Body of pancreas (tissue), 4 donors: ENCODE measurements at regions not wholly inside any gene's neighbourhood (a gene's known extent, or its start where the extent isn't known, plus 50 kb on each side); places are given as distances from the start of the nearest gene placed in this dataset.

Source experiments
- ATAC-seq: fragments of 150-250 bp; one replicate; pipeline ENCODE4 v1.9.1; 2016
- DNase-seq, 4 donors: peaks; one replicate each; pipeline ENCODE4 v3.0.0-alpha.2; 2019
- H3K27ac ChIP-seq, 4 donors: fragments of 200-600 bp; sonication (generic); 1 replicate in 3 of 4; 2 replicates in 1 of 4; pipeline versions ENCODE4 v1.5.1 to v1.6.1; 2016 to 2019; ENCODE audit warnings: mild to moderate bottlenecking in 1 of 4, mixed read lengths in 1 of 4, moderate library complexity in 1 of 4
- H3K27me3 ChIP-seq, 2 donors: fragments of 200-600 bp; sonication (generic); one replicate each; pipeline ENCODE4 v1.6.0; 2016; ENCODE audit warnings: mild to moderate bottlenecking in 1 of 2
- H3K36me3 ChIP-seq, 2 donors: fragments of 200-600 bp; sonication (generic); replicated peaks in 1 of 2; 2 replicates each; pipeline ENCODE4 v1.5.1; 2016; ENCODE audit warnings: low read depth in 2 of 2; ENCODE audit not compliant: insufficient read depth in 1 of 2
- H3K4me1 ChIP-seq: fragments of 200-600 bp; sonication (generic); one replicate; pipeline ENCODE4 v1.6.0; 2016
- H3K4me3 ChIP-seq, 2 donors: fragments of 200-600 bp; sonication (generic); 1 replicate in 1 of 2; 2 replicates in 1 of 2; pipeline ENCODE4 v1.5.1; 2016 to 2019
- H3K9me3 ChIP-seq, 3 donors: fragments of 200-600 bp; sonication (generic); 1 replicate in 2 of 3; 2 replicates in 1 of 3; pipeline ENCODE4 v1.5.1; 2016
- POLR2A ChIP-seq, 3 donors: fragments of 450-650 bp; IDR thresholded peaks; one replicate each; pipeline ENCODE4 v1.6.1; 2016; ENCODE audit warnings: antibody characterized with exemption in 3 of 3, mild to moderate bottlenecking in 2 of 3
- WGBS, 2 donors: methylation state at CpG; one replicate each; pipeline ENCODE4 v1.1.5; 2017; 5-methylcytosine and 5-hydroxymethylcytosine counted together
- intact Hi-C: fragments of 100-400 bp; cut with DNase I; formaldehyde crosslinking; loops from one replicate; pipeline ENCODE4 v1.15.1; 2023
- TF ChIP-seq, protein P1 (sequence below), 7 experiments: fragments of 450-650 bp in 4 of 7; fragments of 200-600 bp in 3 of 7; sonication (generic) in 3 of 7; IDR thresholded peaks; one replicate each; pipeline ENCODE4 v1.5.1; 2016 to 2019; ENCODE audit warnings: antibody characterized with exemption in 7 of 7

- 50 to 53% methylated on average over 1 of the region's 1 CpG for WGBS, 2 donors
These were observed 65.7 kb downstream of the SLITRK5 start for GRCh38 chr13:87736849-87737385.

DNA sequence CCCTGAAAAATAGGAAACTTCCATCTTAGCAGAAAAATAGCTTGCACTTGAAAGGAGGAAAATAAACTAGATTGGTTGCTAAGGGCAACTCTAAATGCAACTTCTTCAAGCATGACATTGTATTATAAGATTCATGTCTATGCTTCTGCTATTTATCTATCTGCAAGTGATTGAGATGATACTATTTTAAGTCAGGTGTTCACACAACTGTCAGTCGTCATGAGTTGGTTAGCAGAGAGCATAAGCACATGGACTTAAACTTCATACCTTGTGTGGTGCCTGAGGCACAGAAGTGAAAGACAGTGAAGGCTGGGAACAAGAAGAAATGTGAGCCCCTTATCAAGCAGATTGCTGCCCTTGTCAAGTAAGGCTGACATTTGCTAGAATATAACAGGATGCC is 82.9 kb downstream of the SLITRK5 start:
- intact Hi-C loops: no loop called here
- Histone ChIP-seq H3K4me1 (no peaks in the 10 kb centered on the region), H3K4me3 (no peak overlapping the region), H3K27me3 (no peaks in the 10 kb centered on the region), H3K9me3 (no peaks in the 10 kb centered on the region), H3K27ac (no peak overlapping the region), H3K36me3 (no peaks in the 10 kb centered on the region)
- DNase-seq (no peak), ATAC-seq (no peak)
- 38 to 39% methylated on average over 1 of the region's 1 CpG for WGBS, 2 donors
- no peak for TF ChIP-seq POLR2A (IDR thresholded peaks at IDR 0.05)
- TF ChIP-seq, protein P1, sequence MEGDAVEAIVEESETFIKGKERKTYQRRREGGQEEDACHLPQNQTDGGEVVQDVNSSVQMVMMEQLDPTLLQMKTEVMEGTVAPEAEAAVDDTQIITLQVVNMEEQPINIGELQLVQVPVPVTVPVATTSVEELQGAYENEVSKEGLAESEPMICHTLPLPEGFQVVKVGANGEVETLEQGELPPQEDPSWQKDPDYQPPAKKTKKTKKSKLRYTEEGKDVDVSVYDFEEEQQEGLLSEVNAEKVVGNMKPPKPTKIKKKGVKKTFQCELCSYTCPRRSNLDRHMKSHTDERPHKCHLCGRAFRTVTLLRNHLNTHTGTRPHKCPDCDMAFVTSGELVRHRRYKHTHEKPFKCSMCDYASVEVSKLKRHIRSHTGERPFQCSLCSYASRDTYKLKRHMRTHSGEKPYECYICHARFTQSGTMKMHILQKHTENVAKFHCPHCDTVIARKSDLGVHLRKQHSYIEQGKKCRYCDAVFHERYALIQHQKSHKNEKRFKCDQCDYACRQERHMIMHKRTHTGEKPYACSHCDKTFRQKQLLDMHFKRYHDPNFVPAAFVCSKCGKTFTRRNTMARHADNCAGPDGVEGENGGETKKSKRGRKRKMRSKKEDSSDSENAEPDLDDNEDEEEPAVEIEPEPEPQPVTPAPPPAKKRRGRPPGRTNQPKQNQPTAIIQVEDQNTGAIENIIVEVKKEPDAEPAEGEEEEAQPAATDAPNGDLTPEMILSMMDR (IDR thresholded peaks at IDR 0.05): no peak

More at GRCh38 chr13:87736849-87737385, 65.7 kb downstream of the SLITRK5 start:
- Histone ChIP-seq H3K9me3 (no peaks in the 10 kb centered on the region), H3K4me3 (no peak overlapping the region), H3K27me3 (no peaks in the 10 kb centered on the region), H3K27ac (no peak overlapping the region), H3K4me1 (no peaks in the 10 kb centered on the region), H3K36me3 (no peaks in the 10 kb centered on the region)
- no peak for TF ChIP-seq POLR2A (IDR thresholded peaks at IDR 0.05)
- TF ChIP-seq, protein P1 (IDR thresholded peaks at IDR 0.05): no peak
- DNase-seq: no peak
- ATAC-seq: no peak
- intact Hi-C loops: no loop called here

DNA sequence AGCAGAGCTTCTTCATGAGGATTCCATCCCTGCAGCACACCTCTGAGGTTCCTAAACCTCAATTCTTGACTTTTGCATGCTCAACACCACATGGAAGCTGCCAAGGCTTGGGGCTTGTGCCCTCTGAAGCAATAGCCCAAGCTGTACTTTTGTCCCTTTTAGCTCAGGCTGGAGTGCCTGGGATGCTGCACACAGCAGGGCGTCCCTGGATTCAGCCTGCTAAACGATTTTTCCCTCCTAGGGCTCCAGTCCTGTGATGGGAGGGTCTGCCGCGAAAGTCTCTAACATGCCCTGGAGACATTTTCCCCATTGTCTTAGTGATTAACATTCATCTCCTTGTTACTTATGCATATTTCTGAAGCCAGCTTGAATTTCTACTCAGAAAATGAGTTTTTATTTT is 98.3 kb downstream of the SLITRK5 start:
- intact Hi-C loops: no loop called here
- no peaks in the 10 kb centered on the region for H3K9me3 ChIP-seq
- no peak for ATAC-seq
- H3K36me3 ChIP-seq: no peaks in the 10 kb centered on the region
- H3K27ac ChIP-seq: no peak overlapping the region
- no peak for TF ChIP-seq POLR2A (IDR thresholded peaks at IDR 0.05)
- TF ChIP-seq, protein P1 (IDR thresholded peaks at IDR 0.05): no peak
- H3K27me3 ChIP-seq: no peaks in the 10 kb centered on the region
- H3K4me1 ChIP-seq: no peaks in the 10 kb centered on the region
- WGBS, 2 donors: 63 to 68% methylated on average over 4 of the region's 4 CpGs
- DNase-seq: no peak
- H3K4me3 ChIP-seq: no peak overlapping the region

- TF ChIP-seq, protein P1 (IDR thresholded peaks at IDR 0.05): no peak
- TF ChIP-seq POLR2A (IDR thresholded peaks at IDR 0.05): no peak
- ATAC-seq (no peak), DNase-seq (no peak)
These were observed 106.2 kb downstream of the SLITRK5 start for GRCh38 chr13:87777387-87777786.

GRCh38 chr13:87778128-87778527 is 107.0 kb downstream of the SLITRK5 start:
- Histone ChIP-seq H3K27ac (no peak overlapping the region), H3K4me1 (no peaks in the 10 kb centered on the region), H3K27me3 (no peaks in the 10 kb centered on the region), H3K36me3 (no peaks in the 10 kb centered on the region), H3K4me3 (no peak overlapping the region), H3K9me3 (no peaks in the 10 kb centered on the region)
- no peak for TF ChIP-seq POLR2A (IDR thresholded peaks at IDR 0.05)
- TF ChIP-seq, protein P1 (IDR thresholded peaks at IDR 0.05): no peak
- DNase-seq (no peak), ATAC-seq (no peak)
- intact Hi-C loops: no loop called here
- 58 to 64% methylated on average over 3 of the region's 3 CpGs for WGBS, 2 donors

More at GRCh38 chr13:87777387-87777786, 106.2 kb downstream of the SLITRK5 start:
- Histone ChIP-seq H3K4me3 (no peak overlapping the region), H3K27me3 (no peaks in the 10 kb centered on the region), H3K9me3 (no peaks in the 10 kb centered on the region), H3K36me3 (no peaks in the 10 kb centered on the region), H3K4me1 (no peaks in the 10 kb centered on the region), H3K27ac (no peak overlapping the region)
- intact Hi-C loops: no loop called here
- 38 to 42% methylated on average over 3 of the region's 3 CpGs for WGBS, 2 donors
